OCI-LY1 (cell line): ENCODE measurements at regions not wholly inside any gene's neighbourhood (a gene's known extent, or its start where the extent isn't known, plus 50 kb on each side); places are given as distances from the start of the nearest gene placed in this dataset.

Experiments used
- H2AFZ ChIP-seq: fragments of 200-600 bp; sonication (generic), shearing (Covaris generic); 2 replicates; pipeline ENCODE4 v1.6.0; 2014; ENCODE audit warnings: antibody characterized with exemption, mild to moderate bottlenecking, low read length
- H3F3A ChIP-seq: fragments of 200-600 bp; sonication (generic), shearing (Covaris generic); 2 replicates; pipeline ENCODE4 v1.6.0; 2014; ENCODE audit warnings: mild to moderate bottlenecking, antibody characterized with exemption, low read length, moderate library complexity; ENCODE audit not compliant: insufficient read depth
- H3K27ac ChIP-seq: fragments of 200-600 bp; sonication (generic); 2 replicates; pipeline ENCODE4 v1.5.1; 2014; ENCODE audit warnings: low read length, mixed run types, mild to moderate bottlenecking, low read depth; ENCODE audit not compliant: poor library complexity, severe bottlenecking
- H3K27me3 ChIP-seq: fragments of 200-600 bp; sonication (generic); 2 replicates; pipeline ENCODE4 v1.6.0; 2014; ENCODE audit warnings: antibody characterized with exemption, mild to moderate bottlenecking, low read length, moderate library complexity; ENCODE audit not compliant: insufficient read depth
- H3K36me3 ChIP-seq: fragments of 200-600 bp; sonication (generic); 2 replicates; pipeline ENCODE4 v1.6.1; 2014; ENCODE audit warnings: mild to moderate bottlenecking, antibody characterized with exemption, low read length, moderate library complexity, mixed read lengths; ENCODE audit not compliant: insufficient read depth
- H3K4me1 ChIP-seq: fragments of 200-600 bp; sonication (generic); 2 replicates; pipeline ENCODE4 v1.5.1; 2014; ENCODE audit warnings: mild to moderate bottlenecking, low read length, moderate library complexity; ENCODE audit not compliant: insufficient read depth, severe bottlenecking
- H3K4me2 ChIP-seq: fragments of 200-600 bp; sonication (generic), shearing (Covaris generic); 2 replicates; pipeline ENCODE4 v1.6.1; 2014; ENCODE audit warnings: low read length
- H3K4me3 ChIP-seq: fragments of 200-600 bp; sonication (generic); 2 replicates; pipeline ENCODE4 v1.5.1; 2014; ENCODE audit warnings: low read length, low read depth, mild to moderate bottlenecking, mixed read lengths; ENCODE audit not compliant: poor library complexity, severe bottlenecking
- H3K79me2 ChIP-seq: fragments of 200-600 bp; shearing (Covaris generic); 2 replicates; pipeline ENCODE4 v1.6.1; 2016; ENCODE audit warnings: mixed run types, low read length, mixed read lengths; ENCODE audit not compliant: insufficient read depth
- H3K9ac ChIP-seq: fragments of 200-600 bp; sonication (generic), shearing (Covaris generic); 2 replicates; pipeline ENCODE4 v1.6.1; 2014; ENCODE audit warnings: mild to moderate bottlenecking, low read length, mixed read lengths
- H3K9me2 ChIP-seq: fragments of 200-600 bp; sonication (generic), shearing (Covaris generic); 2 replicates; pipeline ENCODE4 v1.6.1; 2014; ENCODE audit warnings: low read depth, mild to moderate bottlenecking, low read length, mixed read lengths
- H3K9me3 ChIP-seq: fragments of 200-600 bp; shearing (Covaris generic); 2 replicates; pipeline ENCODE4 v1.6.1; 2014; ENCODE audit warnings: low read length, mixed read lengths
- H4K20me1 ChIP-seq: fragments of 200-600 bp; sonication (generic), shearing (Covaris generic); 2 replicates; pipeline ENCODE4 v1.6.0; 2016; ENCODE audit warnings: mild to moderate bottlenecking, low read length; ENCODE audit not compliant: insufficient read depth
- CTCF ChIP-seq: fragments of 200-600 bp; sonication (generic), shearing (Covaris generic); IDR thresholded peaks from 2 replicates; pipeline ENCODE4 v1.5.1; 2017; ENCODE audit warnings: mild to moderate bottlenecking, antibody characterized with exemption, low read length, moderate library complexity, mixed read lengths
- EZH2 ChIP-seq: fragments of 200-600 bp; sonication (generic), shearing (Covaris generic); IDR thresholded peaks from 2 replicates; pipeline ENCODE4 v1.8.0; 2017; ENCODE audit warnings: borderline replicate concordance, mixed run types, mild to moderate bottlenecking, antibody characterized with exemption, low read length, moderate library complexity, mixed read lengths

GRCh38 chr5:4983701-4984100 is 156.4 kb upstream of the ADAMTS16 start:
- Histone ChIP-seq H3K9me3 (no peaks in the 10 kb centered on the region), H3F3A (no peaks in the 10 kb centered on the region), H3K27me3 (no peaks in the 10 kb centered on the region), H3K9me2 (no peaks in the 10 kb centered on the region), H3K9ac (no peak overlapping the region), H2AFZ (no peak overlapping the region), H3K4me2 (no peak overlapping the region), H3K27ac (no peak overlapping the region), H3K4me3 (no peak overlapping the region), H4K20me1 (no peaks in the 10 kb centered on the region), H3K79me2 (no peaks in the 10 kb centered on the region), H3K36me3 (no peaks in the 10 kb centered on the region), H3K4me1 (no peaks in the 10 kb centered on the region)
- TF ChIP-seq CTCF, result no peak
- no peak for TF ChIP-seq EZH2

- H3K4me3 ChIP-seq, result no peak overlapping the region
- H3K9ac ChIP-seq, result no peak overlapping the region
- no peaks in the 10 kb centered on the region for H3K9me3 ChIP-seq
- no peak overlapping the region for H3K27ac ChIP-seq
- H3K79me2 ChIP-seq, result no peaks in the 10 kb centered on the region
- H2AFZ ChIP-seq, result no peak overlapping the region
- no peaks in the 10 kb centered on the region for H3K4me1 ChIP-seq
- no peaks in the 10 kb centered on the region for H3F3A ChIP-seq
- TF ChIP-seq CTCF (no peak), EZH2 (no peak)
- no peak overlapping the region for H3K4me2 ChIP-seq
- no peaks in the 10 kb centered on the region for H3K9me2 ChIP-seq
- H3K36me3 ChIP-seq, result no peaks in the 10 kb centered on the region
- no peaks in the 10 kb centered on the region for H3K27me3 ChIP-seq
- no peaks in the 10 kb centered on the region for H4K20me1 ChIP-seq
These were observed 155.7 kb upstream of the ADAMTS16 start for GRCh38 chr5:4984461-4984860.

- TF ChIP-seq EZH2, result no peak
- TF ChIP-seq CTCF, result no peak
- Histone ChIP-seq H3K9me2 (no peaks in the 10 kb centered on the region), H3K79me2 (no peaks in the 10 kb centered on the region), H3F3A (no peaks in the 10 kb centered on the region), H3K9ac (no peak overlapping the region), H3K4me3 (no peak overlapping the region), H3K27me3 (0 out of 2 replicates have a peak, but pooled peaks cover 1% of the 10 kb centered on the region), H4K20me1 (no peaks in the 10 kb centered on the region), H3K36me3 (no peaks in the 10 kb centered on the region), H3K4me2 (no peak overlapping the region), H3K4me1 (no peaks in the 10 kb centered on the region), H3K27ac (no peak overlapping the region), H3K9me3 (no peaks in the 10 kb centered on the region), H2AFZ (no peak overlapping the region)
These were observed 152.7 kb upstream of the ADAMTS16 start for GRCh38 chr5:4987431-4987830.
